NCI-H1694 treated with DMSO at 0.1 percent for 48 hours (cell line): ENCODE measurements at regions not wholly inside any gene's neighbourhood (a gene's known extent, or its start where the extent isn't known, plus 50 kb on each side); places are given as distances from the start of the nearest gene placed in this dataset.

ENCODE experiments used
- DNase-seq: peaks from one replicate; lab custom pipeline; 2025; lab: John Stamatoyannopoulos, UW

- no peak for DNase-seq
Measured at GRCh38 chr9:108551030-108551841, 304.6 kb downstream of the ACTL7B start.

GRCh38 chr9:108550106-108550505, 305.7 kb downstream of the ACTL7B start:
- no peak for DNase-seq

- no peak for DNase-seq
Measured at GRCh38 chr9:108549184-108549583, 306.6 kb downstream of the ACTL7B start.

- no peak for DNase-seq
Measured at GRCh38 chr9:108547411-108548135, 308.2 kb downstream of the ACTL7B start.

GRCh38 chr9:108546215-108546614, 309.6 kb downstream of the ACTL7B start:
- no peak for DNase-seq

- DNase-seq: no peak
Measured at GRCh38 chr9:108545436-108545835, 310.4 kb downstream of the ACTL7B start.

- no peak for DNase-seq
Measured at GRCh38 chr9:108544866-108545265, 310.9 kb downstream of the ACTL7B start.

- no peak for DNase-seq
Measured at GRCh38 chr9:108543251-108543778, 312.5 kb downstream of the ACTL7B start.

- DNase-seq: no peak
Measured at GRCh38 chr9:108537756-108538155, 318.0 kb downstream of the ACTL7B start.

- DNase-seq: no peak
Measured at GRCh38 chr9:108536836-108537601, 318.8 kb downstream of the ACTL7B start.

- DNase-seq: no peak
Measured at GRCh38 chr9:108535526-108535925, 320.3 kb downstream of the ACTL7B start.

GRCh38 chr9:108534741-108535140, 321.0 kb downstream of the ACTL7B start:
- no peak for DNase-seq

GRCh38 chr9:108530141-108530540, 325.6 kb downstream of the ACTL7B start:
- no peak for DNase-seq

- no peak for DNase-seq
Measured at GRCh38 chr9:108528231-108528630, 327.6 kb downstream of the ACTL7B start.

- no peak for DNase-seq
Measured at GRCh38 chr9:108526518-108526917, 329.3 kb downstream of the ACTL7B start.

- DNase-seq: no peak
Measured at GRCh38 chr9:108525186-108525585, 330.6 kb downstream of the ACTL7B start.

- DNase-seq: no peak
Measured at GRCh38 chr9:108521063-108521590, 334.7 kb downstream of the ACTL7B start.

- no peak for DNase-seq
Measured at GRCh38 chr9:108519437-108519836, 336.3 kb downstream of the ACTL7B start.

- no peak for DNase-seq
Measured at GRCh38 chr9:108517651-108518365, 338.0 kb downstream of the ACTL7B start.

GRCh38 chr9:108516391-108516790, 339.4 kb downstream of the ACTL7B start:
- DNase-seq: no peak

GRCh38 chr9:108515856-108516255, 339.9 kb downstream of the ACTL7B start:
- DNase-seq: no peak
